ENCODE measurements at regions not wholly inside any gene's neighbourhood (a gene's known extent, or its start where the extent isn't known, plus 50 kb on each side); places are given as distances from the start of the nearest gene placed in this dataset.

DNA sequence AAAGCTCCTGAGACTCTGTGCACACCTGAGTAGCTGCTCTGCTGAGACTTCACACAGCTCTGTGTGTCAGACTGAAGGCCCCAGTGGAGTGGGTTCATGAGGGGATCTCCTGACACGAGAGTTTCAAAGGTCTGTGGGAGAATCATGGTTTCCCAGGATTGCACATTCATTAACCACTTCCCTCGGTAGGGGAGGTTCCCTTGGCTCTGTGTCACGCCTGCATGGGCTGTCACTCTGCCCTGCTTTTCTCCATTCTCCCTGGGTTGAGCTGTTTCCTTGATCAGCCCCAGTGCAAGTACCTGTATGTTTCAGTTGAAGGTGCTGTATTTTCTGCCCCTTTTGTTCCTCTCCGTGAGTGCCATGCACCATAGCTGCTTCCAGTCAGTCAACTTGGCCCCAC, 236.9 kb downstream of the EPM2A start:
- FAIRE-seq (no peak), DNase-seq (ENCODE audit: low spot score in 2 of 2) (no peak)

GRCh38 chr6:145502416-145502815, 232.9 kb downstream of the EPM2A start:
- FAIRE-seq = peak; percentile 10
- no peak for DNase-seq (ENCODE audit: low spot score in 2 of 2)

- no peak for DNase-seq (ENCODE audit: low spot score in 2 of 2)
- FAIRE-seq = no peak
These were observed 229.2 kb downstream of the EPM2A start for GRCh38 chr6:145506136-145506535.

GRCh38 chr6:145506565-145506964, 228.8 kb downstream of the EPM2A start:
- no peak for DNase-seq (ENCODE audit: low spot score in 2 of 2)
- no peak for FAIRE-seq

- DNase-seq (ENCODE audit: low spot score in 2 of 2) (no peak), FAIRE-seq (no peak)
These were observed 228.1 kb downstream of the EPM2A start for GRCh38 chr6:145507239-145507638.

DNA sequence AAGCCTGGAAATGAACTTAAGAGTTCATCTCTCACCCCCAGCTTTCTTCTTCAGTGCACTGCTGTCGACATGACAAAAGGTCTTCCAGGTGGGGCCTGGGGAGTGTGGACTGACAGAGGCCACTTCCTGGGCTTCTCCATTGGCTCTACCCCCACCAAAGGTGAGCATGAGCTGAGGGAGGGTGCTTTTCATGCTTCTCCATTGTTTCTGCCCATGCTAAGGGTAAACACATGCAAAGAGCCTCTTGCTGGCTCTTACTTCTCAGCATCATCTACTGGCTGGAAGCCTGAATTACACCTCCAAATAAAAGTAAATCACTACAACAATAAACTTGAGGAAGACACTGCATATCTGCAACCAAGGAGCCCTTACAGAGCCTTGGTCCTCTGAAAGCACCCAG, 227.2 kb downstream of the EPM2A start:
- FAIRE-seq = no peak
- DNase-seq (ENCODE audit: low spot score in 2 of 2) = no peak

- no peak for FAIRE-seq
- DNase-seq (ENCODE audit: low spot score in 2 of 2) = no peak
These were observed 217.8 kb downstream of the EPM2A start for GRCh38 chr6:145517492-145517891.

DNA sequence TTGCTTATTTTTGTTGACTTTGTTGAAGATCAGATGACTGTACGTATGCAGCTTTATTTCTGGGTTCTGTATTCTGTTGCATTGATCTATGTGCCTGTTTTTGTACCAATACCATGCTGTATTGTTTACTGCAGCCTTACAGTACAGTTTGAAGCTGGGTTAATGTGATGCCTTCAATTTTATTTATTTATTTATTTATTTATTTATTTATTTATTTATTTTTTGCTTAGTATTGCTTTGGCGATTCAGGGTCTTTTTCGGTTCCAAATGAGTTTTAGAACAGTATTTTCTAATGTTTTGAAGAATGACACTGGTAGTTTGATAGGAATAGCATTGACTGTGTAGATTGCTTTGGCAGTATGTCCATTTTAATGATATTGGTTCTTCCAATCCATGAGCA, 210.3 kb downstream of the EPM2A start:
- FAIRE-seq = no peak
- DNase-seq (ENCODE audit: low spot score in 2 of 2) = no peak

DNA sequence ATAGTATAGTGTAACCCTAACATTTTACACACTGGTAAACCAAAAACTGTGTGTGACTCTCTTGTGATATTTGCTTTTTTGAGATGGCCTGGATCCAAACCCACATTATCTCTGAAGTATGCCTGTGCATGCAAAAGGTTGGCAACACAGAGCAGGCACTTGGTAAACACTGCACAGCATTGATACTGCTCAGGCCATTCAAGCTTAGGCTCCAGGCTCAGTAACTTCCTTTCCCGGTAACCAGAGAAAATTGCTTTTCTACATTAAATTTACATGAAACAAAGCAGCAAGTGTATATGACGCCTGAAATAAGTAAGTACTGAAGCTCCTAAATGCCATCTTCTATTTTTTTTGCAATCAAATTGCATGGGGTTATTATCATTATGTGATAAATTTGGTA, 205.7 kb downstream of the EPM2A start:
- FAIRE-seq = no peak
- DNase-seq (ENCODE audit: low spot score in 2 of 2) = no peak

- FAIRE-seq = no peak
- DNase-seq (ENCODE audit: low spot score in 2 of 2) = no peak
These were observed 204.9 kb downstream of the EPM2A start for GRCh38 chr6:145530454-145530853.

GRCh38 chr6:145531032-145531431, 204.3 kb downstream of the EPM2A start:
- FAIRE-seq (no peak), DNase-seq (ENCODE audit: low spot score in 2 of 2) (no peak)

- FAIRE-seq (no peak), DNase-seq (ENCODE audit: low spot score in 2 of 2) (no peak)
These were observed 203.5 kb downstream of the EPM2A start for GRCh38 chr6:145531822-145532221.

- DNase-seq (ENCODE audit: low spot score in 2 of 2) (no peak), FAIRE-seq (no peak)
These were observed 203.0 kb downstream of the EPM2A start for GRCh38 chr6:145532361-145532760.

- FAIRE-seq (no peak), DNase-seq (ENCODE audit: low spot score in 2 of 2) (no peak)
These were observed 200.3 kb downstream of the EPM2A start for GRCh38 chr6:145534989-145535388.

- DNase-seq (ENCODE audit: low spot score in 2 of 2) (no peak), FAIRE-seq (no peak)
These were observed 196.3 kb downstream of the EPM2A start for GRCh38 chr6:145538989-145539388.

GRCh38 chr6:145539831-145540230, 195.5 kb downstream of the EPM2A start:
- FAIRE-seq (no peak), DNase-seq (ENCODE audit: low spot score in 2 of 2) (no peak)

GRCh38 chr6:145540741-145541140, 194.6 kb downstream of the EPM2A start:
- no peak for DNase-seq (ENCODE audit: low spot score in 2 of 2)
- no peak for FAIRE-seq

DNA sequence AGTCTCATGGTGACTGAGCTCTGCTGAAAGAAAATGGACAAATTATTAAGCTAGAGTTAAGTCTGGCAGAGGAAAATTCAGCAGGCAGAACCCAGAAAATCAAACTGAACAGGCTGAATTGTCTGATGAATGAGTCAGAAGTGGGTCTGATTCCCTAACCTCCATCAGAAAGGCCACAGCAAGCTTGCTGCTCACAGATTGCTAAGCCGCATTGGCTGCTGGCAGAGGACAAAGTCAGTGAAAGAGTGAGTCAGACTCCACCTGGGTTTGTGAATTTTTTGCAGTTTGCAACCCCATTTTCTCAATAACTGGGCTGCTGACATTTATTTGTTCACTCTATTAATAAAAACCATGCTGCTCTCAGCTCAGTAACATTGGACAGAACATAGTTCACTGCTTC, 191.3 kb downstream of the EPM2A start:
- no peak for FAIRE-seq
- DNase-seq (ENCODE audit: low spot score in 2 of 2) = no peak

DNA sequence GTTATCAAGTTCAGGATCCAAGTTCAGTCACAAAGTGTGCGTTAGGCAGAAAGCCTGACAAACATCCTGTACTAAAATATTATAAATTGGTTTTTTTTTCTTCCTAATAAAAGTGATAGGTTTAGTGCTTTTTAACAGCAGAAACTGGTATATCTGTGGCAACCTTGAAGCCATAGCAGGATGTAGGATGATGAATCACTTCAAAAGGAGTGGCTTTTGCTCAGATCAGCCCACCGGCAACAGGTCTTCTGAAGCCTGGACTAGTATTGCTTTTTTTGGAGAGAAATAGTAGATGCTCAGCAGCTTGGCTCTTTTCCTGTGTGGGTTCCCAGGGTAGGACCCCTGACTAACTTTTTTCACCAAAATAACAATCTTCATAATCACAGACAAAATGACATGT, 190.8 kb downstream of the EPM2A start:
- FAIRE-seq = no peak
- no peak for DNase-seq (ENCODE audit: low spot score in 2 of 2)

GRCh38 chr6:145546265-145546664, 189.1 kb downstream of the EPM2A start:
- FAIRE-seq = no peak
- no peak for DNase-seq (ENCODE audit: low spot score in 2 of 2)

DNA sequence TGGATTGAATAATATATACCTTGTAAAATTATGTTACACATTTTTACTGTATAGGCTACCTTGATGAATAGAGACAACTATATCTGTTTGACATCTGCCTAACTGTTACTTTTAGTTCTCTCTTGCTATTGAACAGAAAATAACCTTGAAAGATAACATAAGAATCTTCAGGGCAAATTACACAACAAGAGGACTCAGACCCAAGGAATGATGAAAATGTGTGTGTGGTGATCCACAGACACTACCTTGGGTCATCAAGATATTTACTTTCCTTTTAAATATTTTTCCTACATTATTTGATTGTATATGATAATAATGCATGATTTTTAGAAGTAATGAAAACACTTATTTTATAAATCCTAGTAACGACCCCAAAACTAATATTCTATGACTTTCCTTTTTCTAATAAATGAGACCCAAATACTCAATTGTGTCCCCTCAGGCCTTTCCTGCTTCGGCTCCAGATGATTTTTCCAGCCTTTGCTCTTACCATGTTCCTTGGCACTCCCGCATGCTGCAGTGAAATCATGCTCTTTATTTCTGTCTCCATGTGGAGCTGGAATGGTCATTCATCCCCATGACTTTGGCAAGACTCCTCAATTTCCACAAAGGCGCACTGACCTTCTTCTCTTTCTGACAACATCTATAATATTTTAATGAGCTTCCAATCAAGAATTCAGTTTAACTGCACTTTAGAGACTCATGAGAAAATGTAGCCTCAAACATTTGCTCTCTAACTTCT, 187.6 kb downstream of the EPM2A start:
- FAIRE-seq = no peak
- no peak for DNase-seq (ENCODE audit: low spot score in 2 of 2)

DNA sequence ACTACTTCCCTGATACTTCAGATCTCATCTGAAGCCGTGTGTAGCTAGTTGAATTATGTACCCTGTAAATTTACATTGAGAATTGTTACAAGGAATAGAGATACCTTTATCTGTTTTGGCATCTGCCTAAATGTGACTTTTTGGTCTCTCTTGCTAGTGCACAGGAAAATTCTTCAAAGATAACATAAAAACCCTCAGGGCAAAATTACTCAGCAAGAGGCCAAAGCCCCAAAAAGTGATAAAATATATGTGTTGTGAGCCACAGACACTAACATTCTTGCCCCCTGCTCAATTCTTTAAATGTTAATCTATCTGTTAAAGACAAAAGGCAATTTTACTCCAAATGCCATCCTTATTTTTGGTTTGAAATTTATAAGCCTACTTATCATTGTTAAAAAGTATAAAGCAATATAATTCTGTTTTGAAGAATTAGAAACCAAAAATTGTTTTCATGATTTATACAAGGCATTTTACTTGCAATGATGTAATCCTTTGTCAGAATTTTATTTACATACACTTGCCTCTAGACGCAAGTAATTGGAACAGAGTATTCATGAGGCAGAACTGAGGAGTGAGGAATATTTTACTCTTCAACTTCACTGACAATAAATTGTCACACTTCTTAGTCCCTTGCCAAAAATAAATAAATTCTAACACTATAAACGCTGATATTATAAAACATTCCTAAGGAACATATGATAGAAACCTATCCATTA, 186.2 kb downstream of the EPM2A start:
- DNase-seq (ENCODE audit: low spot score in 2 of 2) = no peak

More for the DNA sequence above, 186.2 kb downstream of the EPM2A start:
- no peak for FAIRE-seq
